Keratinocyte (primary cell): ENCODE measurements at regions not wholly inside any gene's neighbourhood (a gene's known extent, or its start where the extent isn't known, plus 50 kb on each side); places are given as distances from the start of the nearest gene placed in this dataset.

Source experiments
- DNase-seq: peaks from one replicate; pipeline ENCODE4 v3.0.0-alpha.2; 2011; ENCODE audit warnings: low read depth, missing footprints, low spot score
- FAIRE-seq: peaks from 2 replicates; lab custom pipeline; 2011; peaks lifted over from hg19 to GRCh38; lab: Jason Lieb, UNC
- H2AFZ ChIP-seq: 2 replicates; pipeline ENCODE4 v1.6.0; 2012; ENCODE audit warnings: low read length, control low read depth, inconsistent platforms; ENCODE audit not compliant: control insufficient read depth
- H3K27ac ChIP-seq: 2 replicates; pipeline ENCODE4 v1.5.1; 2011; ENCODE audit warnings: low read length; ENCODE audit not compliant: control insufficient read depth, insufficient read depth
- H3K27me3 ChIP-seq: 3 replicates; pipeline ENCODE4 v1.6.0; 2011; ENCODE audit warnings: low read length; ENCODE audit not compliant: control insufficient read depth, insufficient read depth; ENCODE audit errors: extremely low read depth
- H3K36me3 ChIP-seq, 2 experiments: 2 replicates in 1 of 2; 3 replicates in 1 of 2; pipeline ENCODE4 v1.5.1; 2011; ENCODE audit warnings: low read length in 2 of 2, mild to moderate bottlenecking in 1 of 2; ENCODE audit not compliant: control insufficient read depth in 2 of 2, insufficient read depth in 2 of 2; ENCODE audit errors: extremely low read depth in 1 of 2
- H3K4me1 ChIP-seq: 3 replicates; pipeline ENCODE4 v1.5.1; 2011; ENCODE audit warnings: low read length; ENCODE audit not compliant: control insufficient read depth, insufficient read depth; ENCODE audit errors: extremely low read depth
- H3K4me2 ChIP-seq: 3 replicates; pipeline ENCODE4 v1.6.0; 2011; ENCODE audit warnings: low read depth, low read length; ENCODE audit not compliant: control insufficient read depth, insufficient read depth; ENCODE audit errors: extremely low read depth
- H3K4me3 ChIP-seq, 3 experiments: fragments of 200-600 bp in 1 of 3; sonication (generic) in 1 of 3; 2 replicates in 2 of 3; 3 replicates in 1 of 3; pipeline ENCODE4 v1.5.1; 2011 to 2016; ENCODE audit warnings: low read length in 3 of 3, mild to moderate bottlenecking in 3 of 3, control low read depth in 2 of 3, inconsistent platforms in 1 of 3, low read depth in 1 of 3, mixed read lengths in 1 of 3, mixed run types in 1 of 3, moderate library complexity in 1 of 3; ENCODE audit not compliant: control insufficient read depth in 2 of 3, insufficient read depth in 2 of 3; ENCODE audit errors: extremely low read depth in 1 of 3
- H3K79me2 ChIP-seq: 2 replicates; pipeline ENCODE4 v1.6.0; 2012; ENCODE audit warnings: low read length; ENCODE audit not compliant: control insufficient read depth, insufficient read depth
- H3K9ac ChIP-seq: 3 replicates; pipeline ENCODE4 v1.6.0; 2011; ENCODE audit warnings: low read length; ENCODE audit not compliant: control insufficient read depth, insufficient read depth; ENCODE audit errors: extremely low read depth
- H3K9me1 ChIP-seq: 3 replicates; pipeline ENCODE4 v1.6.0; 2011; ENCODE audit warnings: low read length; ENCODE audit not compliant: control insufficient read depth, insufficient read depth; ENCODE audit errors: extremely low read depth
- H3K9me3 ChIP-seq: 2 replicates; pipeline ENCODE4 v1.5.1; 2012; ENCODE audit warnings: low read depth, low read length; ENCODE audit not compliant: control insufficient read depth
- H4K20me1 ChIP-seq: 3 replicates; pipeline ENCODE4 v1.6.0; 2011; ENCODE audit warnings: low read length; ENCODE audit not compliant: control insufficient read depth, insufficient read depth; ENCODE audit errors: extremely low read depth
- EZH2 ChIP-seq: IDR thresholded peaks from one replicate; pipeline ENCODE4 v1.6.1; 2012; ENCODE audit warnings: inconsistent platforms, mild to moderate bottlenecking, low read length, moderate library complexity
- dilution Hi-C: fragments of 300-500 bp; cut with MboI; formaldehyde crosslinking; loops from one replicate; pipeline ENCODE4 v1.7.0; 2020; ENCODE audit warnings: low sequenced_read_pairs; ENCODE audit not compliant: extremely low pct_ligation_motif_present
- TF ChIP-seq, protein P1 (sequence below), 3 experiments: IDR thresholded peaks in 1 of 3; conservative IDR thresholded peaks in 1 of 3; optimal IDR thresholded peaks in 1 of 3; 2 replicates in 2 of 3; 3 replicates in 1 of 3; pipeline versions ENCODE3 to v1.5.1; 2011; ENCODE audit warnings: low read length in 3 of 3, mild to moderate bottlenecking in 3 of 3, moderate library complexity in 2 of 3, control low read depth in 1 of 3, inconsistent platforms in 1 of 3; ENCODE audit not compliant: insufficient read depth in 2 of 3; ENCODE audit errors: extremely low read depth in 1 of 3

DNA sequence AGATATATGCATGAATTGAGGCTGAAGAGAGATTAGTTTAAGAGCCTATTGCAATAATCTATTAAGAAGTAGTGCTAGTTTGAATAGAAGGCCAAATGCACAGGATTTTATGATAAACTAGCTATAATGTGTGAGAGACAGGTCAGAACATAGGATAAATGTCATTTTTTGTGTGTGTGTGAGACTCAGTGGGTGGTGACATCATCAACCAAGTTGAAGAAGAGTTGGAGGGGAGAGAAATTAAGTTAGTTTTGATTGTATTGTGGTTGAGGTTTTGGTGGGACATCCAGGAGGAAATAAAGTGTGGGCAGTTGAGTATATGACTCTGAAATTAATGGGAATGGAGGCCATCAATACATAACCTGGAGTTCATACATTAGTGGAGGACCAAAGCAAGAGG is 320.1 kb upstream of the CWC22 start:
- no peak for FAIRE-seq

GRCh38 chr2:180325416-180326120 is 318.5 kb upstream of the CWC22 start:
- Histone ChIP-seq H3K9me1 (no peaks in the 10 kb centered on the region), H3K36me3 (no peaks in the 10 kb centered on the region), H3K27me3 (no peaks in the 10 kb centered on the region), H3K79me2 (no peaks in the 10 kb centered on the region), H3K9me3 (no peaks in the 10 kb centered on the region), H3K9ac (no peak overlapping the region), H3K4me1 (peaks cover 11% of the 10 kb centered on the region), H3K4me3 (no peak overlapping the region), H3K27ac (no peak overlapping the region), H3K4me2 (no peak overlapping the region), H2AFZ (no peak overlapping the region), H4K20me1 (no peaks in the 10 kb centered on the region)
- DNase-seq (no peak), FAIRE-seq (no peak)
- TF ChIP-seq EZH2 = no peak
- TF ChIP-seq, protein P1, sequence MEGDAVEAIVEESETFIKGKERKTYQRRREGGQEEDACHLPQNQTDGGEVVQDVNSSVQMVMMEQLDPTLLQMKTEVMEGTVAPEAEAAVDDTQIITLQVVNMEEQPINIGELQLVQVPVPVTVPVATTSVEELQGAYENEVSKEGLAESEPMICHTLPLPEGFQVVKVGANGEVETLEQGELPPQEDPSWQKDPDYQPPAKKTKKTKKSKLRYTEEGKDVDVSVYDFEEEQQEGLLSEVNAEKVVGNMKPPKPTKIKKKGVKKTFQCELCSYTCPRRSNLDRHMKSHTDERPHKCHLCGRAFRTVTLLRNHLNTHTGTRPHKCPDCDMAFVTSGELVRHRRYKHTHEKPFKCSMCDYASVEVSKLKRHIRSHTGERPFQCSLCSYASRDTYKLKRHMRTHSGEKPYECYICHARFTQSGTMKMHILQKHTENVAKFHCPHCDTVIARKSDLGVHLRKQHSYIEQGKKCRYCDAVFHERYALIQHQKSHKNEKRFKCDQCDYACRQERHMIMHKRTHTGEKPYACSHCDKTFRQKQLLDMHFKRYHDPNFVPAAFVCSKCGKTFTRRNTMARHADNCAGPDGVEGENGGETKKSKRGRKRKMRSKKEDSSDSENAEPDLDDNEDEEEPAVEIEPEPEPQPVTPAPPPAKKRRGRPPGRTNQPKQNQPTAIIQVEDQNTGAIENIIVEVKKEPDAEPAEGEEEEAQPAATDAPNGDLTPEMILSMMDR (optimal IDR thresholded peaks at IDR 0.05 in 1 of 3, IDR thresholded peaks at IDR 0.05 in 1 of 3, conservative IDR thresholded peaks at IDR 0.05 in 1 of 3; ENCODE audit: extremely low read depth in 1 of 3, insufficient read depth in 2 of 3, low read length in 3 of 3) = no peak
- dilution Hi-C loops = no loop called here

More for the DNA sequence above, 320.1 kb upstream of the CWC22 start:
- Histone ChIP-seq H3K4me1 (peaks cover 11% of the 10 kb centered on the region), H3K4me2 (no peak overlapping the region), H3K4me3 (no peak overlapping the region), H3K9me1 (no peaks in the 10 kb centered on the region), H3K27me3 (no peaks in the 10 kb centered on the region), H3K27ac (no peak overlapping the region), H3K79me2 (no peaks in the 10 kb centered on the region), H3K36me3 (no peaks in the 10 kb centered on the region), H2AFZ (no peak overlapping the region), H4K20me1 (no peaks in the 10 kb centered on the region), H3K9ac (no peak overlapping the region), H3K9me3 (no peaks in the 10 kb centered on the region)
- no peak for DNase-seq
- dilution Hi-C loops = no loop called here
- TF ChIP-seq, protein P1 (optimal IDR thresholded peaks at IDR 0.05 in 1 of 3, IDR thresholded peaks at IDR 0.05 in 1 of 3, conservative IDR thresholded peaks at IDR 0.05 in 1 of 3; ENCODE audit: extremely low read depth in 1 of 3, insufficient read depth in 2 of 3, low read length in 3 of 3) = no peak
- no peak for TF ChIP-seq EZH2
